Smooth muscle cell (in vitro differentiated cells): ENCODE measurements at regions not wholly inside any gene's neighbourhood (a gene's known extent, or its start where the extent isn't known, plus 50 kb on each side); places are given as distances from the start of the nearest gene placed in this dataset.
"Not testable (repeated sequence)": the region's sequence is repeated elsewhere in the genome, so short reads cannot be mapped to it uniquely, and the experiment has no call there.

Source experiments
- DNase-seq: peaks from one replicate; lab custom pipeline; 2025; ENCODE audit not compliant: unreplicated experiment; lab: John Stamatoyannopoulos, UW
- H2AFZ ChIP-seq: fragments of 200-600 bp; sonication (generic); 2 replicates; pipeline ENCODE4 v1.6.0; 2016; ENCODE audit warnings: antibody characterized with exemption, low read depth, mild to moderate bottlenecking
- H3F3A ChIP-seq: fragments of 200-600 bp; sonication (generic); 2 replicates; pipeline ENCODE4 v1.6.0; 2017; ENCODE audit warnings: antibody characterized with exemption, low read depth
- H3K27ac ChIP-seq: fragments of 200-600 bp; sonication (generic); 2 replicates; pipeline ENCODE4 v1.5.1; 2016; ENCODE audit warnings: low read depth, mild to moderate bottlenecking
- H3K27me3 ChIP-seq: fragments of 200-600 bp; sonication (generic); 2 replicates; pipeline ENCODE4 v1.6.1; 2016; ENCODE audit warnings: low read depth, mild to moderate bottlenecking
- H3K36me3 ChIP-seq: fragments of 200-600 bp; sonication (generic); 2 replicates; pipeline ENCODE4 v1.5.1; 2016; ENCODE audit warnings: low read depth
- H3K4me1 ChIP-seq: fragments of 200-600 bp; sonication (generic); 2 replicates; pipeline ENCODE4 v1.5.1; 2016; ENCODE audit warnings: low read depth
- H3K4me2 ChIP-seq: fragments of 200-600 bp; sonication (generic); 2 replicates; pipeline ENCODE4 v1.6.0; 2016; ENCODE audit warnings: mild to moderate bottlenecking
- H3K4me3 ChIP-seq: fragments of 200-600 bp; sonication (generic); 2 replicates; pipeline ENCODE4 v1.5.1; 2016; ENCODE audit warnings: mild to moderate bottlenecking
- H3K79me2 ChIP-seq: fragments of 200-600 bp; sonication (generic); 2 replicates; pipeline ENCODE4 v1.6.0; 2016; ENCODE audit warnings: low read depth, mild to moderate bottlenecking
- H3K9ac ChIP-seq: fragments of 200-600 bp; sonication (generic); 2 replicates; pipeline ENCODE4 v1.6.0; 2016; ENCODE audit warnings: low read depth
- H3K9me3 ChIP-seq: fragments of 200-600 bp; sonication (generic); replicated peaks from 2 replicates; pipeline ENCODE4 v1.5.1; 2016; ENCODE audit warnings: low read depth
- H4K20me1 ChIP-seq: fragments of 200-600 bp; sonication (generic); 2 replicates; pipeline ENCODE4 v1.6.0; 2016; ENCODE audit warnings: low read depth
- whole genome bisulfite sequencing: methylation state at CpG from one replicate; pipeline ENCODE4 v1.1.7; 2016; ENCODE audit warnings: low lambda C conversion rate; 5-methylcytosine and 5-hydroxymethylcytosine counted together
- TF ChIP-seq, protein P1 (sequence below): fragments of 200-600 bp; sonication (generic); IDR thresholded peaks from 2 replicates; pipeline ENCODE4 v1.5.1; 2017; ENCODE audit warnings: borderline replicate concordance, mild to moderate bottlenecking, antibody characterized with exemption; ENCODE audit not compliant: insufficient read depth, poor library complexity, severe bottlenecking

DNA sequence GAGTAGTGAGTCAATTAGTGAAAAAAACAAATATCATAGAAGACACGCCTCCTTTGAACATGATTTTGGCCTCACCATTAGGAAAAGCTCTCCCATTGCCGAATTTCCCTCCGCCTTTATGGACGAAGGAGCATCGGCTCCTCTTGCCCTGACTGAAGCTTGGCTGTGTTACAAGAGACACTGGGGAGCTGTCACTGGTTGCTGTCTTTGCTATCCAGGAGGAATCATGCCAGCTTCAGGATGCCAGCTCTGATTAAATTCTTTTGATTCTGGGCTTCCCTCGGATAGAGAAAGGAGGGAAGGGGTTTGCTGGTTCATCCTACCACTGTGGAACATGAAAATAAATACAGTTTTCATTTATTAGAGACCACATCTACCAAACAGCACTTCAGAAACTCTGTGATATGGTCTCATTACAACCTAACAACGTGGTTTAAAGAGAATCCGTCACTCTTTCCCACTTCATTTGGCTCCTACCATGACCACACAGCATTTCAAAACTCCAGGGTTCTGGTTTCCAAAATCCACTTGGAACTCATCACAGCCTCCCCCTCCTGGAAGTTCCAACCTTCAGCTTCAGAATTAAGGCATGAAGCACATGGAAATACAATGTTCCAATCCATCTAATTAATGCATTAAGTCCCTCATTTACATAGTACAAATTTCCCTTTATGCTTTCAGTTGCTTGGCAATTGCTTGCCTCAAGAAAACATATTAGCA is 446.0 kb downstream of the EFNB2 start:
- no peaks in the 10 kb centered on the region for H3K4me1 ChIP-seq
- no peak overlapping the region for H3K9ac ChIP-seq
- TF ChIP-seq, protein P1, sequence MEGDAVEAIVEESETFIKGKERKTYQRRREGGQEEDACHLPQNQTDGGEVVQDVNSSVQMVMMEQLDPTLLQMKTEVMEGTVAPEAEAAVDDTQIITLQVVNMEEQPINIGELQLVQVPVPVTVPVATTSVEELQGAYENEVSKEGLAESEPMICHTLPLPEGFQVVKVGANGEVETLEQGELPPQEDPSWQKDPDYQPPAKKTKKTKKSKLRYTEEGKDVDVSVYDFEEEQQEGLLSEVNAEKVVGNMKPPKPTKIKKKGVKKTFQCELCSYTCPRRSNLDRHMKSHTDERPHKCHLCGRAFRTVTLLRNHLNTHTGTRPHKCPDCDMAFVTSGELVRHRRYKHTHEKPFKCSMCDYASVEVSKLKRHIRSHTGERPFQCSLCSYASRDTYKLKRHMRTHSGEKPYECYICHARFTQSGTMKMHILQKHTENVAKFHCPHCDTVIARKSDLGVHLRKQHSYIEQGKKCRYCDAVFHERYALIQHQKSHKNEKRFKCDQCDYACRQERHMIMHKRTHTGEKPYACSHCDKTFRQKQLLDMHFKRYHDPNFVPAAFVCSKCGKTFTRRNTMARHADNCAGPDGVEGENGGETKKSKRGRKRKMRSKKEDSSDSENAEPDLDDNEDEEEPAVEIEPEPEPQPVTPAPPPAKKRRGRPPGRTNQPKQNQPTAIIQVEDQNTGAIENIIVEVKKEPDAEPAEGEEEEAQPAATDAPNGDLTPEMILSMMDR, result no peak
- H3K27ac ChIP-seq, result no peak overlapping the region
- DNase-seq, result no peak
- no peaks in the 10 kb centered on the region for H3K27me3 ChIP-seq
- H3K9me3 ChIP-seq, result no peaks in the 10 kb centered on the region
- no peak overlapping the region for H3K4me2 ChIP-seq
- no peak overlapping the region for H2AFZ ChIP-seq
- H3K4me3 ChIP-seq, result no peak overlapping the region
- WGBS, result 88% methylated on average over 8 of the region's 8 CpGs
- H3K36me3 ChIP-seq, result no peaks in the 10 kb centered on the region
- H3K79me2 ChIP-seq, result no peaks in the 10 kb centered on the region
- no peaks in the 10 kb centered on the region for H4K20me1 ChIP-seq
- no peaks in the 10 kb centered on the region for H3F3A ChIP-seq

DNA sequence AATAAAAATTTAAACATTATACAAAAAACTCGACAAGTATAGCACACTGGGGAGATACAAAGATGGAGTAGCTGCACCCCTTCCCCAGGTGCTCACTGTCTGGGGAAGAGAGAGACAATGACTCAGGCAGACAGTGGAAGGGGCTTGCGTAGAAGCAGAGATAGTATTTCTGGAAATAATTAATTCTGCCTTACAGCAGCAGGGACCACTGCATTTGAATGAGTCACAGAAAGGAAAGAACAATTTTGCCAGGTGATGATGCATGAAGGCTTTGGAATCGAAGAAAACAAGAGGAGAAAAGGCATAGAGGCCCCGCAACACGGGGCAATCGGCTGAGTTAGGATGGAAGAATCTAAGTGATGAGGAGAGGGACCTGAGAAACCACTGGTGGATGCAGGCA is 447.4 kb downstream of the EFNB2 start:
- no peak for DNase-seq
- no peaks in the 10 kb centered on the region for H3K9me3 ChIP-seq
- no peaks in the 10 kb centered on the region for H3K27me3 ChIP-seq
- H3K4me2 ChIP-seq, result no peak overlapping the region
- H3F3A ChIP-seq, result no peaks in the 10 kb centered on the region
- no peak overlapping the region for H3K27ac ChIP-seq
- H3K4me3 ChIP-seq, result no peak overlapping the region
- H2AFZ ChIP-seq, result no peak overlapping the region
- H4K20me1 ChIP-seq, result no peaks in the 10 kb centered on the region
- WGBS, result 88% methylated on average over 6 of the region's 6 CpGs
- H3K9ac ChIP-seq, result no peak overlapping the region
- H3K4me1 ChIP-seq, result no peaks in the 10 kb centered on the region
- no peaks in the 10 kb centered on the region for H3K79me2 ChIP-seq
- H3K36me3 ChIP-seq, result no peaks in the 10 kb centered on the region
- TF ChIP-seq, protein P1, result no peak

DNA sequence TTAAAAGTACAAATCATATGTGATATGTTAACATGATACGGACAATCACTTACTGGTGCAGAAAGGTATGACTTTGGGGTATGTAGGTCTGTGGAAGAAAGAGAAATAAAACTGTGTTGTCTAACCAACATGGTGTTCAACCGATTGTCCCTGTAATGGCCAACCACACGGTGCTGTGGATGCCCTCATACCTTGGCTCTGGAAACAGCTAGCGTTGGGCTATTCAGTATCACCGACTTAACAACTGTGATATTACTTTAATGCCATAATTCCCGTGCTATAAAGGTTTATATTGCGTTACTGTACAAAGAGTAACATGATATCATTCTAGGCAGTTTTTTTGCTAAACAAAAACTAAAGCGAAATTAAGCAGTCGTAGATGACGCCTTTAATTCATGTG is 448.3 kb downstream of the EFNB2 start:
- no peak overlapping the region for H2AFZ ChIP-seq
- H3F3A ChIP-seq, result no peaks in the 10 kb centered on the region
- TF ChIP-seq, protein P1, result no peak
- no peak overlapping the region for H3K4me3 ChIP-seq
- H3K79me2 ChIP-seq, result no peaks in the 10 kb centered on the region
- WGBS, result 92% methylated on average over 10 of the region's 10 CpGs
- no peak for DNase-seq
- H3K9ac ChIP-seq, result no peak overlapping the region
- H3K27ac ChIP-seq, result no peak overlapping the region
- H3K9me3 ChIP-seq, result no peaks in the 10 kb centered on the region
- no peaks in the 10 kb centered on the region for H3K36me3 ChIP-seq
- H3K4me2 ChIP-seq, result no peak overlapping the region
- H3K27me3 ChIP-seq, result no peaks in the 10 kb centered on the region
- no peaks in the 10 kb centered on the region for H4K20me1 ChIP-seq
- no peaks in the 10 kb centered on the region for H3K4me1 ChIP-seq

DNA sequence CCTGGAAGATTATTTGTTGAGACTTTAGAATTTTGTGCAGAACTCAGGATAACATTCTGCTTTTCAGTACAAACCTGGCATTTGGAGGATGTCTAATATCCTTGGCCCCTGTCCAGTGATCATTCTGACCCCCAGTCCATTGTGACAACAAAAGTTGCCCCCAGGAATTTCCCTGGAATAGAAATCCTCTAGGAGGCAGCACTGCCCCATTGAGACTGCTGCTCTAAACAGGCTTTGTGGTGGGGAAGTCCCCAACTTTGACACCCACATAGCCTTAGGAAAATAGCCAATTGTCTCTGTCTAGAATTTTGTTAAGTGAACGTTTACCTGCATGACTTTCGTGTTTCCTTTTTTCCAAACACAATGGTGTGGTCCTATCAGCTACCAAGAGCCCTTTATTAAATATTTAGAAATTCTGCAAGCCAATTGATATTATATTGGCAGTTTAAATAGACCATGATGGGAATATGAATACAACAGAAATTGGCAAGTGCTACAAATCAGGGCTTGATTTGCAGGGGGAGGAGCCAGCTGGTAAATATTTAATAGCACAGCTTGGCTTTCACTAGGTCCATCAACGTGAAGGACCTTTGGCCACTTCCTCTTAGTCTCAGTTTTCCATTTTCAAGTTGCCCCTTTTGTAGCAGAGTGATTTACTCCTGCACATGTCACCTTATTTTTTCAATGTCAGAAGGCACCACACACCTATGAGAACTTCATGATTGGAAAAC is 451.7 kb downstream of the EFNB2 start:
- Histone ChIP-seq H4K20me1 (no peaks in the 10 kb centered on the region), H3K27ac (no peak overlapping the region), H3K4me3 (no peak overlapping the region), H3K36me3 (no peaks in the 10 kb centered on the region), H3K27me3 (no peaks in the 10 kb centered on the region), H3F3A (no peaks in the 10 kb centered on the region), H3K9me3 (peaks cover 3% of the 10 kb centered on the region), H3K79me2 (no peaks in the 10 kb centered on the region), H3K4me1 (no peaks in the 10 kb centered on the region), H3K4me2 (no peak overlapping the region), H3K9ac (no peak overlapping the region), H2AFZ (no peak overlapping the region)
- 51% methylated on average over 3 of the region's 3 CpGs for WGBS
- no peak for DNase-seq
- TF ChIP-seq, protein P1, result peak; percentile 64

DNA sequence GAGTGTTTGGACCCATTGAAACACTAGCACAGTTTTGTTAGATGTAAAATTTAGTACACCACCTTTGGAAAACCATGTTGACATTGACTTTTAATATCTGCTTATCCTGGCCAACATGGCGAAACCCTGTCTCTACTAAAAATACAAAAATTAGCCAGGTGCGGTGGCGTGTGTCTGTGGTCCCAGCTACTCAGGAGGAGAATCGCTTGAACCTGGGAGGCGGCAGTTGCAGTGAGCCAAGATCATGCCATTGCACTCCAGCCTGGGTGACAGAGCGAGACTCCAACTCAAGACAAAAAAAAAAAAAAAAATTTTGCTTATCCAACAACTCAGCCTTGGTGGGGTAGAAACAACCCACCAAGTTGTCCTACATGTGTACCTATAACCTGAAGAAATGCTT is 454.2 kb downstream of the EFNB2 start:
- over 99% methylated on average over 6 of the region's 6 CpGs for WGBS
- DNase-seq, H3K4me2 ChIP-seq, H3K4me3 ChIP-seq, H3F3A ChIP-seq, H2AFZ ChIP-seq, H3K4me1 ChIP-seq, H3K36me3 ChIP-seq, H3K9ac ChIP-seq, H3K27ac ChIP-seq, H3K27me3 ChIP-seq, H3K9me3 ChIP-seq, H4K20me1 ChIP-seq, H3K79me2 ChIP-seq: not testable (repeated sequence)
